ENCODE measurements at regions not wholly inside any gene's neighbourhood (a gene's known extent, or its start where the extent isn't known, plus 50 kb on each side); places are given as distances from the start of the nearest gene placed in this dataset.

DNA sequence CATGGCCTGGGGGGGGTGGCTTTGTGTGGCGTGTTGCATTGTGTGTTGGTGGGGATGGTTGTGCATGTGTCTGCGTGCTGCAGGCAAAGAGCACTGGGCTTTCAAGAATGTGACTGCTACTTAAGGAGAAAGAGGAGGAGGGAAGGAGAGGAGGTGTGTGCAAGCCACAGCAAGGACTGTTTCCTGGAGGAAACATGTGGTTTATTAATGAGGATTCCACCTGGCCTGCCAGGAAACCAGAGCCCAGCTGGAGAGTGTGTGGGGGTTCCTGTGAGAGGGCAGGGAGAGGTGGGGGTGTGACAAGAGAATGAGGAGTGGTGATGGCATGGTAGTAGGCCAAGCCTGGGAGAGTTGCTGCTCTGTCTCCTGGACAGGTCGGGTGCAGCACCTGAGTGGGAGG, 258.1 kb upstream of the ROPN1 start:
- 18% methylated on average over 3 of the region's 3 CpGs for WGBS (ENCODE audit: low lambda C conversion rate)

DNA sequence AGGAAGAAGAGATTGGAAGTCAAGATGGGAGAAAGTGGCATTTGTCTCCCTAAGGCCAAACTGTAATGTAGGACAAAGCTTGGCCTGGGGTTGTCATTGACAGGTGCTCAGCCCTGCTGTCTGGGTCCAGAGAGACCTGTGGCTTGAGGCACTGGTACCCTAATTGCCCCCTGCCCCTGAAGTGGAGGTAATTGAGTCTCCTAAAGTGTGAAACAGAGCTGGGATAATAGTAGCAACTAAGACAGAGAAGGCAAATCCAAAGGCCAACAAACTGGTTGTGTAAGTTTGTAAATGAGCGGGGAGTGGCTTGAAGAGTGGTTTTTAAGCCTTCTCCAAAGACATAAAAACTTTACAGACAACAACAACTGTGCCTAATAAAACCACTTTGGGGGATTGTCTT, 264.2 kb upstream of the ROPN1 start:
- CTCF ChIA-PET (ENCODE audit: low intra/inter-chr PET ratio, low total read pairs) = no interaction called here
- Histone ChIP-seq H3K79me2 (ENCODE audit: insufficient read depth, low read length) (no peaks in the 10 kb centered on the region), H3K9me3 (ENCODE audit: low read length) (no peaks in the 10 kb centered on the region), H3K27ac (ENCODE audit: extremely low read length, insufficient read depth, low read length) (no peak overlapping the region), H3K4me2 (ENCODE audit: low read depth, low read length) (no peak overlapping the region), H3K27me3 (ENCODE audit: control insufficient read depth in 1 of 2, insufficient read depth in 2 of 2, low read length in 2 of 2) (peaks cover 0 to 15% of the 10 kb centered on the region in 2 experiments; a peak in 3 of 5 replicates), H3K36me3 (replicated peaks in 1 of 2; ENCODE audit: control insufficient read depth in 1 of 2, insufficient read depth in 2 of 2, low read length in 2 of 2) (no peaks in the 10 kb centered on the region), H4K20me1 (ENCODE audit: insufficient read depth, low read length) (no peaks in the 10 kb centered on the region), H2AFZ (ENCODE audit: low read length) (no peak overlapping the region), H3K9ac (ENCODE audit: insufficient read depth, low read depth, low read length) (no peak overlapping the region), H3K4me1 (ENCODE audit: insufficient read depth, low read length) (no peaks in the 10 kb centered on the region), H3K4me3 (replicated peaks in 1 of 3; ENCODE audit: insufficient read depth in 1 of 3, low read depth in 2 of 3, low read length in 3 of 3) (no peak overlapping the region)
- BruUV-seq (replicated peaks) = no TSS peak
- POLR2A ChIA-PET = no interaction called here
- FAIRE-seq (no peak), ATAC-seq (no peak), DNase-seq (ENCODE audit: low spot score) (no peak)
- WGBS (ENCODE audit: low lambda C conversion rate) = 25% methylated on average over 1 of the region's 1 CpG
- in situ Hi-C loops (cut with HindIII; ENCODE audit: extremely low pct_ligation_motif_present, low pct_unique_long_range_greater_than_20kb) (loop anchor here (25.0 kb wide), 1 partner anchor 244 kb away; no protein-coding TSS in a partner anchor), intact Hi-C loops (cut with micrococcal nuclease; ENCODE audit: unreplicated experiment) (no loop called here)
- TF ChIP-seq, protein P1, sequence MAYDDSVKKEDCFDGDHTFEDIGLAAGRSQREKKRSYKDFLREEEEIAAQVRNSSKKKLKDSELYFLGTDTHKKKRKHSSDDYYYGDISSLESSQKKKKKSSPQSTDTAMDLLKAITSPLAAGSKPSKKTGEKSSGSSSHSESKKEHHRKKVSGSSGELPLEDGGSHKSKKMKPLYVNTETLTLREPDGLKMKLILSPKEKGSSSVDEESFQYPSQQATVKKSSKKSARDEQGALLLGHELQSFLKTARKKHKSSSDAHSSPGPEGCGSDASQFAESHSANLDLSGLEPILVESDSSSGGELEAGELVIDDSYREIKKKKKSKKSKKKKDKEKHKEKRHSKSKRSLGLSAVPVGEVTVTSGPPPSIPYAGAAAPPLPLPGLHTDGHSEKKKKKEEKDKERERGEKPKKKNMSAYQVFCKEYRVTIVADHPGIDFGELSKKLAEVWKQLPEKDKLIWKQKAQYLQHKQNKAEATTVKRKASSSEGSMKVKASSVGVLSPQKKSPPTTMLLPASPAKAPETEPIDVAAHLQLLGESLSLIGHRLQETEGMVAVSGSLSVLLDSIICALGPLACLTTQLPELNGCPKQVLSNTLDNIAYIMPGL (CRISPR knock-in tag; IDR thresholded peaks at IDR 0.05; ENCODE audit: borderline replicate concordance in 1 of 2, low read depth in 1 of 2) = no peak
- TF ChIP-seq PHF20 (CRISPR knock-in tag; IDR thresholded peaks at IDR 0.05) = no peak

More for the DNA sequence above, 258.1 kb upstream of the ROPN1 start:
- Histone ChIP-seq H3K4me3 (replicated peaks in 1 of 3; ENCODE audit: insufficient read depth in 1 of 3, low read depth in 2 of 3, low read length in 3 of 3) (no peak overlapping the region), H4K20me1 (ENCODE audit: insufficient read depth, low read length) (no peaks in the 10 kb centered on the region), H3K9ac (ENCODE audit: insufficient read depth, low read depth, low read length) (no peak overlapping the region), H3K9me3 (ENCODE audit: low read length) (no peaks in the 10 kb centered on the region), H3K27ac (ENCODE audit: extremely low read length, insufficient read depth, low read length) (no peak overlapping the region), H3K27me3 (ENCODE audit: control insufficient read depth in 1 of 2, insufficient read depth in 2 of 2, low read length in 2 of 2) (peaks cover 0 to 15% of the 10 kb centered on the region in 2 experiments; a peak in 3 of 5 replicates), H3K79me2 (ENCODE audit: insufficient read depth, low read length) (no peaks in the 10 kb centered on the region), H3K4me2 (ENCODE audit: low read depth, low read length) (no peak overlapping the region), H2AFZ (ENCODE audit: low read length) (no peak overlapping the region), H3K4me1 (ENCODE audit: insufficient read depth, low read length) (no peaks in the 10 kb centered on the region), H3K36me3 (replicated peaks in 1 of 2; ENCODE audit: control insufficient read depth in 1 of 2, insufficient read depth in 2 of 2, low read length in 2 of 2) (no peaks in the 10 kb centered on the region)
- DNase-seq (ENCODE audit: low spot score) (no peak), FAIRE-seq (no peak), ATAC-seq (no peak)
- ChIA-PET CTCF (ENCODE audit: low intra/inter-chr PET ratio, low total read pairs) (no interaction called here), POLR2A (no interaction called here)
- in situ Hi-C loops (cut with HindIII; ENCODE audit: extremely low pct_ligation_motif_present, low pct_unique_long_range_greater_than_20kb) (loop anchor here (25.0 kb wide), 1 partner anchor 238 kb away; no protein-coding TSS in a partner anchor), intact Hi-C loops (cut with micrococcal nuclease; ENCODE audit: unreplicated experiment) (no loop called here)
- TF ChIP-seq, protein P2, sequence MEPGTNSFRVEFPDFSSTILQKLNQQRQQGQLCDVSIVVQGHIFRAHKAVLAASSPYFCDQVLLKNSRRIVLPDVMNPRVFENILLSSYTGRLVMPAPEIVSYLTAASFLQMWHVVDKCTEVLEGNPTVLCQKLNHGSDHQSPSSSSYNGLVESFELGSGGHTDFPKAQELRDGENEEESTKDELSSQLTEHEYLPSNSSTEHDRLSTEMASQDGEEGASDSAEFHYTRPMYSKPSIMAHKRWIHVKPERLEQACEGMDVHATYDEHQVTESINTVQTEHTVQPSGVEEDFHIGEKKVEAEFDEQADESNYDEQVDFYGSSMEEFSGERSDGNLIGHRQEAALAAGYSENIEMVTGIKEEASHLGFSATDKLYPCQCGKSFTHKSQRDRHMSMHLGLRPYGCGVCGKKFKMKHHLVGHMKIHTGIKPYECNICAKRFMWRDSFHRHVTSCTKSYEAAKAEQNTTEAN (CRISPR knock-in tag; conservative IDR thresholded peaks at IDR 0.05) = no peak
- TF ChIP-seq SUZ12 (IDR thresholded peaks at IDR 0.05; ENCODE audit: low read depth, low read length) = no peak
- no peak for TF ChIP-seq KLF15 (CRISPR knock-in tag; IDR thresholded peaks at IDR 0.05; ENCODE audit: borderline replicate concordance)
- no peak for TF ChIP-seq DR1 (CRISPR knock-in tag; IDR thresholded peaks at IDR 0.05)
- TF ChIP-seq ZNF333 (CRISPR knock-in tag; IDR thresholded peaks at IDR 0.05; ENCODE audit: borderline replicate concordance) = no peak
- no peak for TF ChIP-seq ZFP41 (CRISPR knock-in tag; IDR thresholded peaks at IDR 0.05; ENCODE audit: borderline replicate concordance)
- TF ChIP-seq, protein P3, sequence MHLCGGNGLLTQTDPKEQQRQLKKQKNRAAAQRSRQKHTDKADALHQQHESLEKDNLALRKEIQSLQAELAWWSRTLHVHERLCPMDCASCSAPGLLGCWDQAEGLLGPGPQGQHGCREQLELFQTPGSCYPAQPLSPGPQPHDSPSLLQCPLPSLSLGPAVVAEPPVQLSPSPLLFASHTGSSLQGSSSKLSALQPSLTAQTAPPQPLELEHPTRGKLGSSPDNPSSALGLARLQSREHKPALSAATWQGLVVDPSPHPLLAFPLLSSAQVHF (CRISPR knock-in tag; IDR thresholded peaks at IDR 0.05) = no peak
- TF ChIP-seq TGIF2 (CRISPR knock-in tag; IDR thresholded peaks at IDR 0.05) = no peak
- no peak for TF ChIP-seq KLF11 (CRISPR knock-in tag; IDR thresholded peaks at IDR 0.05)
- BruUV-seq (replicated peaks) = no TSS peak

All from HepG2 (cell line).